Heart right ventricle (tissue), 16 donors: ENCODE measurements at regions not wholly inside any gene's neighbourhood (a gene's known extent, or its start where the extent isn't known, plus 50 kb on each side); places are given as distances from the start of the nearest gene placed in this dataset.

ENCODE experiments used
- ATAC-seq, 8 donors: fragments of 200-7000 bp; cut with Tn5 transposase; one replicate each; pipeline ENCODE4 v1.9.1; 2020; ENCODE audit warnings: mild to moderate bottlenecking in 8 of 8, moderate library complexity in 8 of 8, moderate number of reproducible peaks in 1 of 8
- DNase-seq, 2 donors: peaks; one replicate each; pipeline ENCODE4 v3.0.0-alpha.2; 2020
- H3K27ac ChIP-seq, 10 donors: fragments of 200-600 bp; sonication (generic) in 2 of 10; one replicate each; pipeline versions ENCODE4 v1.5.0 to v1.8.0; 2020 to 2022; ENCODE audit warnings: mild to moderate bottlenecking in 3 of 10
- H3K27me3 ChIP-seq, 7 donors: fragments of 200-600 bp; one replicate each; pipeline ENCODE4 v1.8.0; 2021 to 2022; ENCODE audit warnings: mild to moderate bottlenecking in 2 of 7
- H3K36me3 ChIP-seq, 9 donors: fragments of 200-600 bp; sonication (generic) in 1 of 9; one replicate each; pipeline versions ENCODE4 v1.5.0 to v1.8.0; 2020 to 2022; ENCODE audit warnings: mild to moderate bottlenecking in 2 of 9
- H3K4me1 ChIP-seq, 9 donors: fragments of 200-600 bp; sonication (generic) in 1 of 9; one replicate each; pipeline versions ENCODE4 v1.5.0 to v1.8.0; 2020 to 2022; ENCODE audit warnings: mild to moderate bottlenecking in 4 of 9
- H3K4me3 ChIP-seq, 10 donors: fragments of 200-600 bp; sonication (generic) in 2 of 10; one replicate each; pipeline versions ENCODE4 v1.5.0 to v1.8.0; 2020 to 2022; ENCODE audit warnings: mild to moderate bottlenecking in 7 of 10, moderate library complexity in 2 of 10
- H3K9me3 ChIP-seq, 11 donors: fragments of 200-600 bp in 10 of 11; sonication (generic) in 2 of 11; one replicate each; pipeline versions ENCODE4 v1.5.0 to v1.8.0; 2013 to 2022; ENCODE audit warnings: mild to moderate bottlenecking in 2 of 11, control low read depth in 1 of 11, moderate library complexity in 1 of 11
- WGBS, 2 donors: extraction: QIAGEN DNeasy Blood & Tissue Kit; methylation state at CpG; one replicate each; pipeline ENCODE4 v1.1.7; 2013; ENCODE audit warnings: inconsistent platforms in 1 of 2; 5-methylcytosine and 5-hydroxymethylcytosine counted together
- intact Hi-C, 10 donors: fragments of 100-400 bp; cut with DNase I; formaldehyde crosslinking; loops; one replicate each; pipeline versions ENCODE4 v1.11.1 to v1.14.2; 2022
- TF ChIP-seq, protein P1 (sequence below), 9 donors: fragments of 200-600 bp; sonication (generic) in 2 of 9; IDR thresholded peaks; one replicate each; pipeline versions ENCODE4 v1.5.0 to v1.8.0; 2021 to 2022; ENCODE audit warnings: antibody characterized with exemption in 9 of 9, mild to moderate bottlenecking in 5 of 9, moderate library complexity in 1 of 9
- donor health status: Arrhythmogenic right ventricular cardiomyopathy.
- donor health status: ischemic (EF 13 %, LVEDD 7.1; RV severe dilation, severe dysfunction).
- donor health status: healthy with polysubstance abuse.
- donor health status: DM: no; HTN: yes; CAD: no.
- donor health status: DM: no; HTN: no; CAD: no.
- donor health status: ischemic (EF 25% LVEDD 6.9; RV normal size, moderate dysfunction).
- donor health status: ischemic (EF 25% LVEDD 5.7; RV mildly dilated, moderate dysfunction).
- donor health status: healthy.
- donor health status: DM: yes; HTN: yes; CAD: no.
- donor health status: Ischemic cardiomyopathy.
- donor health status: ischemic (EF 35%, LVEDD 5.7; RV mildly dilated, moderate dysfunction).
- donor health status: nonischemic (EF 11% LVEDD 7.7; RV severe dilation, severe dysfunction).
- donor health status: DM: yes; HTN: yes; CAD: no.
- donor health status: PGD.
- donor health status: ischemic (EF 29% LVEDD 5.4; RV normal size, mild dysfunction).
- donor health status: nonischemic (EF 23%, LVEDD 6.1; RV moderate dilation, normal function).

DNA sequence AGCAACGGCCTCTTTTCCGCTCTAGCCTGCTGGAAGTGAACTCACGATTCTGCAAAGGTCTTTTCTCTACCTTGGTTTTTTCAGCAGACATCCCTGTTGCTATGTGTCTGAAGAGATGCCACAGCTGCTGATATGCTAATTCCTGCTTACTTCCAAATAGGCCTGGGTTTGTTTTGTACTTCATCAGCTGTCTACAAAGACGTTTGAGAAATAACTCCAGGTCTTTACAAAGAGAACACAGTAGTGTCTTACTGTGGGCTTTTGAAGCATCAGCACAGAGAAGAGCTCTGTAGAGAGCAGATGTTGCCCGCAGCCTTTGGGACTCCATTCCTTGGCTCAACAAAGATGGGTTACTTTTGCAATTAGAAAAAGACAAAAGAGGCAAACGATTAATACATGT lies 1366.5 kb downstream of the AACS start:
- ATAC-seq (no peak), DNase-seq (no peak)
- H3K36me3 ChIP-seq, result no peaks in the 10 kb centered on the region
- H3K9me3 ChIP-seq, result peaks cover 0 to 3% (median 0%) of the 10 kb centered on the region in 11 donors
- WGBS, 2 donors, result 59% methylated on average over 6 of the region's 6 CpGs
- H3K4me3 ChIP-seq, result no peak overlapping the region
- TF ChIP-seq, protein P1, sequence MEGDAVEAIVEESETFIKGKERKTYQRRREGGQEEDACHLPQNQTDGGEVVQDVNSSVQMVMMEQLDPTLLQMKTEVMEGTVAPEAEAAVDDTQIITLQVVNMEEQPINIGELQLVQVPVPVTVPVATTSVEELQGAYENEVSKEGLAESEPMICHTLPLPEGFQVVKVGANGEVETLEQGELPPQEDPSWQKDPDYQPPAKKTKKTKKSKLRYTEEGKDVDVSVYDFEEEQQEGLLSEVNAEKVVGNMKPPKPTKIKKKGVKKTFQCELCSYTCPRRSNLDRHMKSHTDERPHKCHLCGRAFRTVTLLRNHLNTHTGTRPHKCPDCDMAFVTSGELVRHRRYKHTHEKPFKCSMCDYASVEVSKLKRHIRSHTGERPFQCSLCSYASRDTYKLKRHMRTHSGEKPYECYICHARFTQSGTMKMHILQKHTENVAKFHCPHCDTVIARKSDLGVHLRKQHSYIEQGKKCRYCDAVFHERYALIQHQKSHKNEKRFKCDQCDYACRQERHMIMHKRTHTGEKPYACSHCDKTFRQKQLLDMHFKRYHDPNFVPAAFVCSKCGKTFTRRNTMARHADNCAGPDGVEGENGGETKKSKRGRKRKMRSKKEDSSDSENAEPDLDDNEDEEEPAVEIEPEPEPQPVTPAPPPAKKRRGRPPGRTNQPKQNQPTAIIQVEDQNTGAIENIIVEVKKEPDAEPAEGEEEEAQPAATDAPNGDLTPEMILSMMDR (IDR thresholded peaks at IDR 0.05), result no peak
- H3K4me1 ChIP-seq, result no peaks in the 10 kb centered on the region
- intact Hi-C loops, result no loop called here
- H3K27ac ChIP-seq, result no peak overlapping the region
- H3K27me3 ChIP-seq, result peaks cover 0 to 6% (median 0%) of the 10 kb centered on the region in 7 donors

DNA sequence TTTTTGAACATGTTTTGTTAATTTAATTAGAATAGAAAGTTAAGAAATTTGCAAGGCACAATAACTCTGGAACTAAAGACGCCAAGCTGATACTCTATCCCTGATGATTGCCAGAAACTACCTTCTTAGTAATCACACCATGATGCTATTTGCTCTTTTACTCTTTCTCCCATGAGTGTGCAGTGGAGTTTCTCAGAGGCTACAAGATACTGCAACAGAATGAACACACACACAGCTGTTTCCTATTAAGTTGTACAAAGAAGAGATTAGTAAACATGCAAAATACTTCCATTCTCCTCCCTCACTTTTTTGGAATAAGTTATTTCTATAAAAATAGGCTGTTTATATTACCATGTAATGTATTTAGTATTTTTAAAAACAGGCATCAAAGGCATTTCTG lies 1367.5 kb downstream of the AACS start:
- TF ChIP-seq, protein P1 (IDR thresholded peaks at IDR 0.05), result no peak
- Histone ChIP-seq H3K4me3 (no peak overlapping the region), H3K27me3 (peaks cover 0 to 5% (median 0%) of the 10 kb centered on the region in 7 donors), H3K27ac (no peak overlapping the region), H3K4me1 (no peaks in the 10 kb centered on the region), H3K36me3 (no peaks in the 10 kb centered on the region), H3K9me3 (peaks cover 0 to 3% (median 0%) of the 10 kb centered on the region in 11 donors)
- 51 to 57% methylated on average over 1 of the region's 1 CpG for WGBS, 2 donors
- no peak for DNase-seq
- no peak for ATAC-seq
- intact Hi-C loops, result no loop called here

DNA sequence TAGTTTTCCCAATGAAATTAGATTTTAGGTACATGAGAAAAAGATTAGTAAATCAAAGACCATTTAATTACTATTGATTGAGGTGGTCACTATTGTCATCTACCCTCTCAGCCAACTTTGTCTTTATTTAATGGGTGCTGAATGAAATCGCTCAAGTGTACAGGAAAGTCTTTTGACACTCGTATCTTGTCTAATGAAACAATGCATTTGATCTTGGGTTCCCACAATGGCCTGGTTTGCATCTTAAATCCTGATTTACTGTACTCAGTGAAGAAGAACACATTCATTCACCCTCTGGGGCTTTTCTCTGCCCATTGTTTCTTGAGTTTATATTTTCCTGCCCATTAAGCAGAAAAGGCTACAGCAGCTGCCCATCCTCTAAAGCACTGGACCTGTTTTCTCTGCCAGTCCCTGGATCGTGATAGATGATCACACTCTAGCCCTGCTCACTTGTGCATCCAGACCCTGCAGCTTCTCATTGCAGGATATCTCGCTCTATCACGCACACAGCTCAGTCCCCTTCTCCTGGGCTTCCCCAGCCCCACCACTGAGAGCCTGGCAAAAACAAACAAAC lies 1369.3 kb downstream of the AACS start:
- no peaks in the 10 kb centered on the region for H3K4me1 ChIP-seq
- H3K4me3 ChIP-seq, result no peak overlapping the region
- TF ChIP-seq, protein P1 (IDR thresholded peaks at IDR 0.05), result no peak
- no peak overlapping the region for H3K27ac ChIP-seq
- WGBS, 2 donors, result 82 to 84% methylated on average over 5 of the region's 5 CpGs
- peaks cover 0 to 2% (median 0%) of the 10 kb centered on the region in 11 donors for H3K9me3 ChIP-seq
- ATAC-seq (no peak), DNase-seq (no peak)
- no peaks in the 10 kb centered on the region for H3K36me3 ChIP-seq
- no peaks in the 10 kb centered on the region for H3K27me3 ChIP-seq
- intact Hi-C loops, result no loop called here

DNA sequence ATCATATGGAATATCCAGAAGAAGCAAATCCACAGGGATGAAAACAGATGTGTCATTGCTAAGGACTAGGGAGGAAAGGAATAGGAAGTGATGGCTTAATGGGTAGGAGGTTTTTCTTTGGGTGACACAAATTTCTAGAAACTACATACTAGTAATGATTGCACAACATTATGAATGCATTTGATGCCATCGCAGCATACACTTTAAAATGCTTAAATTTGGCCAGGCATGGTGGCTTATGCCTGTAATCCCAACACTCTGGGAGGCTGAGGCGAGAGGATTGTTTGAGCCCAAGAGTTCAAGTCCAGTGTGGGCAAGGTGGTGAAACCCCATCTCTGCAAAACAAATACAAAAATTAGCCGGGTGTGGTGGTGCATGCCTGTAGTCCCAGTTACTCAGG lies 1370.8 kb downstream of the AACS start:
- ATAC-seq (no peak), DNase-seq (no peak)
- Histone ChIP-seq H3K27me3 (no peaks in the 10 kb centered on the region), H3K27ac (no peak overlapping the region), H3K4me1 (no peaks in the 10 kb centered on the region), H3K36me3 (no peaks in the 10 kb centered on the region), H3K9me3 (no peaks in the 10 kb centered on the region), H3K4me3 (no peak overlapping the region)
- TF ChIP-seq, protein P1 (IDR thresholded peaks at IDR 0.05), result no peak
- intact Hi-C loops, result no loop called here
- WGBS, 2 donors, result 84 to 87% methylated on average over 3 of the region's 3 CpGs
